ENCODE measurements at regions not wholly inside any gene's neighbourhood (a gene's known extent, or its start where the extent isn't known, plus 50 kb on each side); places are given as distances from the start of the nearest gene placed in this dataset.

DNA sequence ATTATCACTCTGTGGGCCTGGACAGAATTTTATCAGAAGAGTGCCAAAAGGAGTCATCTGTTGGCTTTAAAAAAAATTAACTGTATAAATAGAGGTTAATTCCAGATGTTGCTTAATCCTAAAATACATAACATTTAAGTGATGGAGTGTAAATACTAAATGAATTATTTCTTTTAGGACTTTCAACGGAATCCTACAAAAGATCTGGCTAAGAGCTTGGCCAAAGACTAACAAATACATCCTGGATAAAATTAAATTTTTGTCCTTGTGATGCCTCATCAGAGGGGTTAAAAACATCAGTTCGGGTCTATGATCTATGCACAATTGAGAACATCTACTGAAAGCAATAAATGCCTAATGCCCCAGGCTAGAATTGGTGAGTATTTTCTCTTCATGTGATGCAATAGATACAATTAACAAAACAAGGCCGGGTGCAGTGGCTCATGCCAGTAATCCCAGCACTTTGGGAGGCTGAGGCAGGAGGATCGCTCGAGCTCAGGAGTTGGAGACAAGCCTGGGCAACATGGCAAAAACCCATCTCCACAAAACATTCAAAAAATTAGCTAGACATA lies 49.8 kb upstream of the RAP1B start:
- DNase-seq = no peak

Measured in retina (tissue), 1 donor.